HepG2 (cell line): ENCODE measurements at regions not wholly inside any gene's neighbourhood (a gene's known extent, or its start where the extent isn't known, plus 50 kb on each side); places are given as distances from the start of the nearest gene placed in this dataset.

ENCODE experiments used
- ATAC-seq: fragments of 200-7000 bp; cut with Tn5 transposase; 3 replicates; pipeline ENCODE4 v1.9.1; 2020; ENCODE audit warnings: mild to moderate bottlenecking, moderate library complexity
- BruUV-seq: library from RNA; stranded (reverse); fragments of 400-500 nt; replicated peaks from 2 replicates; lab custom pipeline; 2021; lab: Mats Ljungman, UMichigan
- CTCF ChIA-PET: fragments of 300-600 bp; formaldehyde crosslinking; extraction: SDS; loops from one replicate; lab custom pipeline; 2021; ENCODE audit warnings: low total read pairs, inconsistent platforms, low intra/inter-chr PET ratio; lab: Yijun Ruan, JAX
- POLR2A ChIA-PET: fragments of 350-600 bp; sonication (Branson Sonifier 250); formaldehyde crosslinking; loops from one replicate; lab custom pipeline; 2020; ENCODE audit warnings: antibody characterized with exemption, inconsistent platforms; lab: Yijun Ruan, JAX
- DNase-seq: peaks from one replicate; pipeline ENCODE4 v3.0.0-alpha.2; 2015; ENCODE audit warnings: low spot score
- FAIRE-seq: peaks from 3 replicates; lab custom pipeline; 2011; peaks lifted over from hg19 to GRCh38; lab: Jason Lieb, UNC
- H2AFZ ChIP-seq: one replicate; pipeline ENCODE4 v1.6.1; 2011; ENCODE audit warnings: low read length, inconsistent platforms
- H3K27ac ChIP-seq: fragments of 300-600 bp; 3 replicates; pipeline ENCODE4 v1.8.0; 2011; ENCODE audit warnings: mixed run types, mild to moderate bottlenecking, mixed read lengths, low read length, inconsistent platforms; ENCODE audit not compliant: insufficient read depth; ENCODE audit errors: extremely low read length
- H3K27me3 ChIP-seq, 2 experiments: fragments of 200-600 bp in 1 of 2; 2 replicates in 1 of 2; 3 replicates in 1 of 2; pipeline versions ENCODE4 v1.6.0 to v1.8.0; 2011; ENCODE audit warnings: low read length in 2 of 2, mild to moderate bottlenecking in 2 of 2, moderate library complexity in 2 of 2, inconsistent platforms in 1 of 2; ENCODE audit not compliant: insufficient read depth in 2 of 2, control insufficient read depth in 1 of 2
- H3K36me3 ChIP-seq, 2 experiments: fragments of 200-600 bp in 1 of 2; replicated peaks in 1 of 2; 2 replicates in 1 of 2; 3 replicates in 1 of 2; pipeline versions ENCODE4 v1.5.1 to v1.8.0; 2011; ENCODE audit warnings: low read length in 2 of 2, inconsistent platforms in 1 of 2; ENCODE audit not compliant: insufficient read depth in 2 of 2, control insufficient read depth in 1 of 2
- H3K4me1 ChIP-seq: 2 replicates; pipeline ENCODE4 v1.5.1; 2012; ENCODE audit warnings: low read length, inconsistent platforms; ENCODE audit not compliant: insufficient read depth
- H3K4me2 ChIP-seq: 2 replicates; pipeline ENCODE4 v1.6.0; 2011; ENCODE audit warnings: low read depth, low read length, inconsistent platforms
- H3K4me3 ChIP-seq, 3 experiments: fragments of 200-600 bp in 1 of 3; sonication (generic), shearing (Covaris generic) in 1 of 3; replicated peaks in 1 of 3; 2 replicates each; pipeline ENCODE4 v1.5.1; 2011 to 2016; ENCODE audit warnings: low read length in 3 of 3, inconsistent platforms in 2 of 3, low read depth in 2 of 3, mild to moderate bottlenecking in 2 of 3, control low read depth in 1 of 3, mixed read lengths in 1 of 3; ENCODE audit not compliant: insufficient read depth in 1 of 3
- H3K79me2 ChIP-seq: one replicate; pipeline ENCODE4 v1.6.1; 2011; ENCODE audit warnings: low read length, inconsistent platforms; ENCODE audit not compliant: insufficient read depth
- H3K9ac ChIP-seq: 2 replicates; pipeline ENCODE4 v1.6.0; 2011; ENCODE audit warnings: mild to moderate bottlenecking, low read depth, low read length, inconsistent platforms; ENCODE audit not compliant: insufficient read depth
- H3K9me3 ChIP-seq: 2 replicates; pipeline ENCODE4 v1.5.1; 2012; ENCODE audit warnings: mild to moderate bottlenecking, low read length
- H4K20me1 ChIP-seq: 2 replicates; pipeline ENCODE4 v1.6.0; 2011; ENCODE audit warnings: inconsistent platforms, mild to moderate bottlenecking, low read length, moderate library complexity; ENCODE audit not compliant: insufficient read depth
- ATF7-NPFF ChIP-seq: sonication (generic); formaldehyde crosslinking; IDR thresholded peaks from 2 replicates; pipeline ENCODE4 v1.8.1; 2023; ENCODE audit warnings: mild to moderate bottlenecking, low read depth, missing genetic modification reagents, moderate library complexity
- SSRP1 ChIP-seq: IDR thresholded peaks from 2 replicates; pipeline ENCODE4 v1.6.1; 2016; ENCODE audit warnings: control low read depth
- TEAD2 ChIP-seq: sonication (generic); formaldehyde crosslinking; IDR thresholded peaks from 2 replicates; pipeline ENCODE4 v1.9.0; 2021; ENCODE audit warnings: missing genetic modification reagents
- ZNF614 ChIP-seq: IDR thresholded peaks from 2 replicates; pipeline ENCODE4 v1.6.1; 2018; ENCODE audit warnings: missing biosample characterization, missing genetic modification reagents, inconsistent platforms, borderline replicate concordance
- ZNF75D ChIP-seq: sonication (generic); formaldehyde crosslinking; IDR thresholded peaks from 2 replicates; pipeline ENCODE4 v1.8.1; 2023; ENCODE audit warnings: missing genetic modification reagents, mild to moderate bottlenecking, borderline replicate concordance
- WGBS: methylation state at CpG from one replicate; pipeline ENCODE4 v1.1.6; 2017; ENCODE audit warnings: low lambda C conversion rate; 5-methylcytosine and 5-hydroxymethylcytosine counted together
- in situ Hi-C: cut with HindIII; loops from 2 replicates; pipeline ENCODE4 v1.10.0; 2017; ENCODE audit warnings: low pct_unique_long_range_greater_than_20kb; ENCODE audit not compliant: extremely low pct_ligation_motif_present
- intact Hi-C: fragments of 100-400 bp; cut with micrococcal nuclease; formaldehyde crosslinking; loops from one replicate; pipeline ENCODE4 v1.10.0; 2022; ENCODE audit not compliant: unreplicated experiment
- TF ChIP-seq, protein P1 (sequence below): IDR thresholded peaks from 2 replicates; pipeline ENCODE4 v1.6.1; 2016; ENCODE audit warnings: control low read depth
- TF ChIP-seq, protein P2 (sequence below): sonication (generic); formaldehyde crosslinking; IDR thresholded peaks from 2 replicates; pipeline ENCODE4 v1.8.1; 2023; ENCODE audit warnings: mild to moderate bottlenecking, missing genetic modification reagents, borderline replicate concordance

DNA sequence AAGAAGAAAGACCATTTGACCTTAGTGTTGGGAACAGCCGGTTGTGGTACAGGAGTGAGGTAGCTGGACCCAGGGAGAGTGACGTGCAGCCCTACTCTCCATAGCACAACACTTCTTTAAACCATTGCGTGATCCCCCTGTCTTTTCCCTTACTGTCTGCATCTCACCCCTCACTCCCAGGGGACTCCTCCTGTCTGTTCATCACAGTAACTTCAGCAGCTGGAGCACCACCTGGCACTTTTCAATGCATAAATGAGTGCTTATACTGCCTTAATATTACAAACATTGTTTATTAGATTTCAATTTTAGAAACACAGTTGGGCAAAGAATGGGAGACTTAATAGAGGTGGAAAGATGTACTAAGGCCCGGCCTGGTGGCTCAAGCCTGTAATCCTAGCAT lies 285.5 kb downstream of the UQCRFS1 start:
- peaks cover 24% of the 10 kb centered on the region for H3K9me3 ChIP-seq
- H3K27me3 ChIP-seq, result no peaks in the 10 kb centered on the region
- POLR2A ChIA-PET, result no interaction called here
- CTCF ChIA-PET, result no interaction called here
- WGBS, result 16% methylated on average over 4 of the region's 4 CpGs
- no peaks in the 10 kb centered on the region for H4K20me1 ChIP-seq
- H3K4me3 ChIP-seq, result no peak overlapping the region
- no peak overlapping the region for H3K9ac ChIP-seq
- no TSS peak for BruUV-seq
- no peaks in the 10 kb centered on the region for H3K79me2 ChIP-seq
- no peaks in the 10 kb centered on the region for H3K4me1 ChIP-seq
- H3K27ac ChIP-seq, result no peak overlapping the region
- FAIRE-seq (no peak), DNase-seq (no peak)
- H3K4me2 ChIP-seq, result no peak overlapping the region
- no peak overlapping the region for H2AFZ ChIP-seq
- TF ChIP-seq SSRP1 (CRISPR knock-in tag) (no peak), TEAD2 (CRISPR knock-in tag) (no peak), ZNF614 (no peak), ZNF75D (CRISPR knock-in tag) (no peak), ATF7-NPFF (CRISPR knock-in tag) (no peak)
- TF ChIP-seq, protein P1, sequence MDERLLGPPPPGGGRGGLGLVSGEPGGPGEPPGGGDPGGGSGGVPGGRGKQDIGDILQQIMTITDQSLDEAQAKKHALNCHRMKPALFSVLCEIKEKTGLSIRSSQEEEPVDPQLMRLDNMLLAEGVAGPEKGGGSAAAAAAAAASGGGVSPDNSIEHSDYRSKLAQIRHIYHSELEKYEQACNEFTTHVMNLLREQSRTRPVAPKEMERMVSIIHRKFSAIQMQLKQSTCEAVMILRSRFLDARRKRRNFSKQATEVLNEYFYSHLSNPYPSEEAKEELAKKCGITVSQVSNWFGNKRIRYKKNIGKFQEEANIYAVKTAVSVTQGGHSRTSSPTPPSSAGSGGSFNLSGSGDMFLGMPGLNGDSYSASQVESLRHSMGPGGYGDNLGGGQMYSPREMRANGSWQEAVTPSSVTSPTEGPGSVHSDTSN (CRISPR knock-in tag), result no peak
- TF ChIP-seq, protein P2, sequence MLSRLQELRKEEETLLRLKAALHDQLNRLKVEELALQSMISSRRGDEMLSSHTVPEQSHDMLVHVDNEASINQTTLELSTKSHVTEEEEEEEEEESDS (CRISPR knock-in tag), result no peak
- TF ChIP-seq, all 625 proteins: peak for 0
- intact Hi-C loops (no loop called here), in situ Hi-C loops (no loop called here)
- ATAC-seq, result no peak
- no peaks in the 10 kb centered on the region for H3K36me3 ChIP-seq
